Loucy (cell line): ENCODE measurements at regions not wholly inside any gene's neighbourhood (a gene's known extent, or its start where the extent isn't known, plus 50 kb on each side); places are given as distances from the start of the nearest gene placed in this dataset.

Source experiments
- CTCF ChIP-seq: fragments of 200-600 bp; sonication (generic); conservative IDR thresholded peaks from 2 replicates; pipeline ENCODE4 v1.5.1; 2014; ENCODE audit warnings: mild to moderate bottlenecking, antibody characterized with exemption, low read length
- EZH2phosphoT487 ChIP-seq: fragments of 200-600 bp; IDR thresholded peaks from 2 replicates; pipeline ENCODE4 v1.6.1; 2018; ENCODE audit warnings: antibody characterized with exemption, mild to moderate bottlenecking, moderate library complexity, borderline replicate concordance

DNA sequence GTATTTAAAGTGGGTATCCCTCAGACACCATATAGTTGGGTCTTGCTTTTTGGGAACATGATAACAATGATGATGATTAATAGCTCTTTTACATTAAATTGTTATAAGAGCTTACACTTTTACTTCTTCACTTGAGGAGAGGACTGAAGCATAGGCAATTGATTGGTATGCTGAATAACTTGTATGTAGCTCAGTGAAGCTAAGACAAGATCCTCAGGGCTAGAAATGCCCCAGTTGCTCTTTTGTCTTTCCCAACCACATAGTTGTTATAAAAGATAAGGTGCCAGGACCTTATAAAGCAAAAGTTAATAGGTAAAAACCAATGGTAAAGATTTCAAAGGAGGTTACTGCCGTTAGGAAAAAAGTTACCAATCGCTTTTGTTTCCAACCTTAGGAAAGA lies 123.4 kb downstream of the KCNK1 start:
- no peak for TF ChIP-seq CTCF
- TF ChIP-seq EZH2phosphoT487, result no peak
